Loucy (cell line): ENCODE measurements at regions not wholly inside any gene's neighbourhood (a gene's known extent, or its start where the extent isn't known, plus 50 kb on each side); places are given as distances from the start of the nearest gene placed in this dataset.

Source experiments
- CTCF ChIP-seq: fragments of 200-600 bp; sonication (generic); conservative IDR thresholded peaks from 2 replicates; pipeline ENCODE4 v1.5.1; 2014; ENCODE audit warnings: mild to moderate bottlenecking, antibody characterized with exemption, low read length
- EZH2phosphoT487 ChIP-seq: fragments of 200-600 bp; IDR thresholded peaks from 2 replicates; pipeline ENCODE4 v1.6.1; 2018; ENCODE audit warnings: antibody characterized with exemption, mild to moderate bottlenecking, moderate library complexity, borderline replicate concordance

- TF ChIP-seq CTCF (no peak), EZH2phosphoT487 (no peak)
Observed at GRCh38 chr6:87908978-87909811, 138.4 kb upstream of the SPACA1 start.
